KMS-11 (cell line): ENCODE measurements at regions not wholly inside any gene's neighbourhood (a gene's known extent, or its start where the extent isn't known, plus 50 kb on each side); places are given as distances from the start of the nearest gene placed in this dataset.

Source experiments
- H2AFZ ChIP-seq: fragments of 200-600 bp; sonication (generic); 2 replicates; pipeline ENCODE4 v1.6.1; 2016; ENCODE audit warnings: antibody characterized with exemption, mixed run types, low read depth
- H3K27ac ChIP-seq: fragments of 200-600 bp; sonication (generic); 2 replicates; pipeline ENCODE4 v1.6.1; 2016; ENCODE audit warnings: mild to moderate bottlenecking, mixed run types
- H3K27me3 ChIP-seq: fragments of 200-600 bp; sonication (generic); 2 replicates; pipeline ENCODE4 v1.6.1; 2017; ENCODE audit warnings: mild to moderate bottlenecking, low read depth, mixed run types, moderate library complexity; ENCODE audit not compliant: insufficient read depth
- H3K36me3 ChIP-seq: fragments of 200-600 bp; sonication (generic); 2 replicates; pipeline ENCODE4 v1.6.1; 2017; ENCODE audit warnings: mild to moderate bottlenecking, mixed run types; ENCODE audit not compliant: insufficient read depth
- H3K4me1 ChIP-seq: fragments of 200-600 bp; sonication (generic); 2 replicates; pipeline ENCODE4 v1.6.1; 2016; ENCODE audit warnings: mild to moderate bottlenecking, low read depth, mixed run types; ENCODE audit not compliant: poor library complexity, severe bottlenecking
- H3K4me2 ChIP-seq: fragments of 200-600 bp; sonication (generic); 2 replicates; pipeline ENCODE4 v1.7.0; 2016; ENCODE audit warnings: mild to moderate bottlenecking, mixed run types
- H3K4me3 ChIP-seq: fragments of 200-600 bp; sonication (generic); IDR thresholded peaks from 2 replicates; pipeline ENCODE4 v1.6.1; 2017; ENCODE audit warnings: low read depth, low read length, mixed read lengths; ENCODE audit not compliant: insufficient read depth
- H3K79me2 ChIP-seq: fragments of 200-600 bp; sonication (generic); 2 replicates; pipeline ENCODE4 v1.6.1; 2016; ENCODE audit warnings: low read depth, mixed run types; ENCODE audit not compliant: insufficient read depth
- H3K9ac ChIP-seq: fragments of 200-600 bp; sonication (generic); 2 replicates; pipeline ENCODE4 v1.6.1; 2016; ENCODE audit warnings: mild to moderate bottlenecking, mixed run types
- H4K20me1 ChIP-seq: fragments of 200-600 bp; sonication (generic); 2 replicates; pipeline ENCODE4 v1.6.1; 2016; ENCODE audit warnings: mild to moderate bottlenecking, mixed run types; ENCODE audit not compliant: insufficient read depth
- TF ChIP-seq, protein P1 (sequence below): fragments of 200-600 bp; sonication (generic); conservative IDR thresholded peaks from 2 replicates; pipeline ENCODE4 v1.6.1; 2017; ENCODE audit warnings: low read depth, mild to moderate bottlenecking, antibody characterized with exemption, low read length, moderate library complexity, mixed read lengths

GRCh38 chr22:49197986-49198704 lies 629.5 kb downstream of the BRD1 start:
- Histone ChIP-seq H3K4me1 (no peaks in the 10 kb centered on the region), H3K27me3 (peaks cover 3% of the 10 kb centered on the region; the same call in 1 of the 2 replicates), H2AFZ (no peak overlapping the region), H3K27ac (no peak overlapping the region), H3K36me3 (no peaks in the 10 kb centered on the region), H3K79me2 (no peaks in the 10 kb centered on the region), H3K9ac (no peak overlapping the region), H3K4me2 (no peak overlapping the region), H4K20me1 (no peaks in the 10 kb centered on the region), H3K4me3 (no peak overlapping the region)
- TF ChIP-seq, protein P1, sequence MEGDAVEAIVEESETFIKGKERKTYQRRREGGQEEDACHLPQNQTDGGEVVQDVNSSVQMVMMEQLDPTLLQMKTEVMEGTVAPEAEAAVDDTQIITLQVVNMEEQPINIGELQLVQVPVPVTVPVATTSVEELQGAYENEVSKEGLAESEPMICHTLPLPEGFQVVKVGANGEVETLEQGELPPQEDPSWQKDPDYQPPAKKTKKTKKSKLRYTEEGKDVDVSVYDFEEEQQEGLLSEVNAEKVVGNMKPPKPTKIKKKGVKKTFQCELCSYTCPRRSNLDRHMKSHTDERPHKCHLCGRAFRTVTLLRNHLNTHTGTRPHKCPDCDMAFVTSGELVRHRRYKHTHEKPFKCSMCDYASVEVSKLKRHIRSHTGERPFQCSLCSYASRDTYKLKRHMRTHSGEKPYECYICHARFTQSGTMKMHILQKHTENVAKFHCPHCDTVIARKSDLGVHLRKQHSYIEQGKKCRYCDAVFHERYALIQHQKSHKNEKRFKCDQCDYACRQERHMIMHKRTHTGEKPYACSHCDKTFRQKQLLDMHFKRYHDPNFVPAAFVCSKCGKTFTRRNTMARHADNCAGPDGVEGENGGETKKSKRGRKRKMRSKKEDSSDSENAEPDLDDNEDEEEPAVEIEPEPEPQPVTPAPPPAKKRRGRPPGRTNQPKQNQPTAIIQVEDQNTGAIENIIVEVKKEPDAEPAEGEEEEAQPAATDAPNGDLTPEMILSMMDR, result no peak

DNA sequence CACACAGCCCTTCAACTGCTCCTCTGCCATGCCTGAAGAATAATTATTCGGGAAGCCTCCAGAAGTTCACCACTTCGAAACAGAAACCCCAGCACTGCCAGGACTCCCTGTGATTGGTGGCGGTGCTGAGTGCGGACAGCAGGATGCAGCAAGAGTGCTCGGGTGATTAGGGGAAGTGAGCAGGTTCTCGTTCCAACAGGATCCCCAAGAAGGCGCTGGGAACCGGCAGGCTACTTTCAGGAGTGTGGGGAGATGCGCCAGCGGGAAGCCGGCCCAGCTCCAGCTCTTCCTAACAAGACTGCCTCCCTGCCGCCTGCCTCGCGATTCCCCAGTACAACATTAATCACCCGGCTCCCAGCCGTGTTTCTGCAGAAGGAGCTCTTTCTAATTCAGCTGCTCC lies 630.2 kb downstream of the BRD1 start:
- no peaks in the 10 kb centered on the region for H3K36me3 ChIP-seq
- no peak overlapping the region for H3K27ac ChIP-seq
- H3K4me3 ChIP-seq, result no peak overlapping the region
- H3K79me2 ChIP-seq, result no peaks in the 10 kb centered on the region
- H3K4me1 ChIP-seq, result no peaks in the 10 kb centered on the region
- TF ChIP-seq, protein P1, result no peak
- no peak overlapping the region for H3K4me2 ChIP-seq
- peaks cover 3% of the 10 kb centered on the region; the same call in 1 of the 2 replicates for H3K27me3 ChIP-seq
- no peaks in the 10 kb centered on the region for H4K20me1 ChIP-seq
- no peak overlapping the region for H2AFZ ChIP-seq
- no peak overlapping the region for H3K9ac ChIP-seq

DNA sequence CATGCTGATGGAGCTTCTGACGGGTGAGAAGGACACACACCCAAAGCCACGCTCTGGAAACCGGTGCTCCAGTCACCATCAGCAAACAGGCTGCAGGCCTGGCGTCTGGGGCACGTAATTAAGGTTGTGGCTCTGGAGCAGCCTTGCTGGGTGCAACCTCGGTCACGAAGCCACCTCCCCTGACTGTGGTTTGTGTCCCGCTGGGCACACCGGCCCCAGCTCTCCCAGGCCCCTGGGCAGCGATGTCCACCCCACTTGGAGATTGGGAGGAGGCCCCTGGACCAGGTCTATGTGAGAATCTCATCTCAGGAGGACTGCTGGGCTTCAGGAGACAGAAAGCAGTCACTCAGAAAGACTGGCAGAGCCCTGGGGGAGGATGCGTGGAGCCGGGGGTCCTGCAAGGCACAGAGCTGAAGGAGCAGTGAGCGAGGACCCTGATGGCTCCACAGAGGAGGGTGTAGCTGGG lies 631.6 kb downstream of the BRD1 start:
- no peaks in the 10 kb centered on the region for H3K4me1 ChIP-seq
- H3K4me3 ChIP-seq, result no peak overlapping the region
- TF ChIP-seq, protein P1, result no peak
- peaks cover 3% of the 10 kb centered on the region; the same call in 1 of the 2 replicates for H3K27me3 ChIP-seq
- no peaks in the 10 kb centered on the region for H3K79me2 ChIP-seq
- H4K20me1 ChIP-seq, result no peaks in the 10 kb centered on the region
- no peak overlapping the region for H3K9ac ChIP-seq
- H2AFZ ChIP-seq, result no peak overlapping the region
- no peak overlapping the region for H3K27ac ChIP-seq
- no peaks in the 10 kb centered on the region for H3K36me3 ChIP-seq
- H3K4me2 ChIP-seq, result no peak overlapping the region

DNA sequence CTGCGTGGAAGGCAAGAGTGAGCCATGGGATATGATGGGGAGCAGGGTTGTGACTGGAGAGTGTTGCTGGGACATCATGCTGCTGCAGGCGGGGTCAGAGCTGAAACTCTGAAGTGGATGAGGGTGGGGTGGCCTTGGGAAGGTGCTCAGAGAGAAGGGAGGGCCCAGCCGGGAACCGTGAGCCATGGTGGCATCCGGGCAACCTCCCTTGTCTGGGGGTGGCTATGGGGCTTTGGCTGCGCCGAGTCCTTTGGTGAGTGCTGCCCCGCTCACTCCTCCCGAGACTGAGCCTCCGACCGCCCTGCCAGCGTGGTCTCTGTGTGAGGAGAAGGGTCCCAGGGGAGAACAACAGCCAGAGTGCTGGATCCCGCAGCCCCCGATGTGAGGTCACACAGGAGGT lies 632.0 kb downstream of the BRD1 start:
- Histone ChIP-seq H3K27me3 (peaks cover 3% of the 10 kb centered on the region; the same call in 1 of the 2 replicates), H3K27ac (no peak overlapping the region), H4K20me1 (no peaks in the 10 kb centered on the region), H3K9ac (no peak overlapping the region), H3K79me2 (no peaks in the 10 kb centered on the region), H3K36me3 (no peaks in the 10 kb centered on the region), H3K4me3 (no peak overlapping the region), H3K4me2 (no peak overlapping the region), H3K4me1 (no peaks in the 10 kb centered on the region), H2AFZ (no peak overlapping the region)
- TF ChIP-seq, protein P1, result no peak
